Left lung (tissue), 4 donors: ENCODE measurements at regions not wholly inside any gene's neighbourhood (a gene's known extent, or its start where the extent isn't known, plus 50 kb on each side); places are given as distances from the start of the nearest gene placed in this dataset.

Experiments used
- ATAC-seq: fragments of 200-7000 bp; cut with Tn5 transposase; one replicate; pipeline ENCODE4 v1.9.1; 2020; ENCODE audit warnings: moderate library complexity
- DNase-seq, 4 donors: peaks; one replicate each; pipeline ENCODE4 v3.0.0-alpha.2; 2013 to 2020
- H3K27ac ChIP-seq, 2 donors: fragments of 200-600 bp; sonication (generic) in 1 of 2; one replicate each; pipeline versions ENCODE4 v1.5.0 to v1.8.0; 2020 to 2021
- H3K27me3 ChIP-seq, 2 donors: fragments of 200-600 bp; sonication (generic) in 1 of 2; one replicate each; pipeline versions ENCODE4 v1.5.0 to v1.8.0; 2020 to 2021
- H3K36me3 ChIP-seq, 2 donors: fragments of 200-600 bp; sonication (generic) in 1 of 2; one replicate each; pipeline versions ENCODE4 v1.5.0 to v1.8.0; 2020 to 2021
- H3K4me1 ChIP-seq, 2 donors: fragments of 200-600 bp; one replicate each; pipeline ENCODE4 v1.8.0; 2021
- H3K4me3 ChIP-seq, 2 donors: fragments of 200-600 bp; sonication (generic) in 1 of 2; one replicate each; pipeline versions ENCODE4 v1.5.0 to v1.8.0; 2020 to 2021; ENCODE audit warnings: mild to moderate bottlenecking in 1 of 2
- H3K9me3 ChIP-seq, 2 donors: fragments of 200-600 bp; sonication (generic) in 1 of 2; one replicate each; pipeline versions ENCODE4 v1.5.0 to v1.8.0; 2020 to 2021
- intact Hi-C, 2 donors: fragments of 100-400 bp; cut with DNase I; formaldehyde crosslinking; loops; one replicate each; pipeline versions ENCODE4 v1.11.2 to v1.14.2; 2022
- TF ChIP-seq, protein P1 (sequence below), 2 donors: fragments of 200-600 bp; sonication (generic) in 1 of 2; IDR thresholded peaks; one replicate each; pipeline versions ENCODE4 v1.5.0 to v1.8.0; 2021; ENCODE audit warnings: antibody characterized with exemption in 2 of 2
- donor health status: DM: no; HTN: yes; CAD: no.
- donor health status: DM: no; HTN: no; CAD: no.

- no peak for ATAC-seq
- Histone ChIP-seq H3K4me1 (no peaks in the 10 kb centered on the region), H3K27me3 (no peaks in the 10 kb centered on the region), H3K9me3 (no peaks in the 10 kb centered on the region), H3K36me3 (no peaks in the 10 kb centered on the region), H3K27ac (no peak overlapping the region), H3K4me3 (no peak overlapping the region)
- TF ChIP-seq, protein P1, sequence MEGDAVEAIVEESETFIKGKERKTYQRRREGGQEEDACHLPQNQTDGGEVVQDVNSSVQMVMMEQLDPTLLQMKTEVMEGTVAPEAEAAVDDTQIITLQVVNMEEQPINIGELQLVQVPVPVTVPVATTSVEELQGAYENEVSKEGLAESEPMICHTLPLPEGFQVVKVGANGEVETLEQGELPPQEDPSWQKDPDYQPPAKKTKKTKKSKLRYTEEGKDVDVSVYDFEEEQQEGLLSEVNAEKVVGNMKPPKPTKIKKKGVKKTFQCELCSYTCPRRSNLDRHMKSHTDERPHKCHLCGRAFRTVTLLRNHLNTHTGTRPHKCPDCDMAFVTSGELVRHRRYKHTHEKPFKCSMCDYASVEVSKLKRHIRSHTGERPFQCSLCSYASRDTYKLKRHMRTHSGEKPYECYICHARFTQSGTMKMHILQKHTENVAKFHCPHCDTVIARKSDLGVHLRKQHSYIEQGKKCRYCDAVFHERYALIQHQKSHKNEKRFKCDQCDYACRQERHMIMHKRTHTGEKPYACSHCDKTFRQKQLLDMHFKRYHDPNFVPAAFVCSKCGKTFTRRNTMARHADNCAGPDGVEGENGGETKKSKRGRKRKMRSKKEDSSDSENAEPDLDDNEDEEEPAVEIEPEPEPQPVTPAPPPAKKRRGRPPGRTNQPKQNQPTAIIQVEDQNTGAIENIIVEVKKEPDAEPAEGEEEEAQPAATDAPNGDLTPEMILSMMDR (IDR thresholded peaks at IDR 0.05): no peak
- intact Hi-C loops: no loop called here
- DNase-seq: no peak
Observed at GRCh38 chr5:13454050-13454449, 490.4 kb downstream of the DNAH5 start.

DNA sequence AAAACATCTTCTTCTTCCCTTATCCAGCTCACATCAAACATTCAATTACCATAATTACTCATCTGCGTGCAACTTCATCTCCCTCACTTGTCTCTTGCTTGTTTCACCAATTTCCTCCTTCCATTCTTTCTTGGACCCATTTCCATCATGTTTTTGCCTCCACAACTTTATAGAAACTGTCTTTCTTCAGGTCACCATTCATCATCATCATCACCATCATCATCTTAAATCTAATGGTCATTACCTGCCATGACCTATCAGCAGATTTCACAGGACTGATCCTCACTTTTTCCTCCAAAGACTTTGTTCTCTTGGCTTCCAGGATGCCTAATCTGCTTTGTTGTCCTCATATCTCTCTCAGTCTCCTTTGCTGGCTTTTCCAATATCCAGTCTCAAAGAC lies 495.6 kb downstream of the DNAH5 start:
- Histone ChIP-seq H3K4me1 (no peaks in the 10 kb centered on the region), H3K9me3 (no peaks in the 10 kb centered on the region), H3K36me3 (no peaks in the 10 kb centered on the region), H3K27me3 (no peaks in the 10 kb centered on the region), H3K27ac (no peak overlapping the region), H3K4me3 (no peak overlapping the region)
- intact Hi-C loops: no loop called here
- TF ChIP-seq, protein P1 (IDR thresholded peaks at IDR 0.05): no peak
- ATAC-seq (no peak), DNase-seq (no peak)

GRCh38 chr5:13439430-13439829 lies 505.1 kb downstream of the DNAH5 start:
- Histone ChIP-seq H3K36me3 (no peaks in the 10 kb centered on the region), H3K9me3 (no peaks in the 10 kb centered on the region), H3K27ac (no peak overlapping the region), H3K4me3 (no peak overlapping the region), H3K4me1 (no peaks in the 10 kb centered on the region), H3K27me3 (no peaks in the 10 kb centered on the region)
- DNase-seq: no peak
- intact Hi-C loops: no loop called here
- no peak for ATAC-seq
- TF ChIP-seq, protein P1 (IDR thresholded peaks at IDR 0.05): no peak

DNA sequence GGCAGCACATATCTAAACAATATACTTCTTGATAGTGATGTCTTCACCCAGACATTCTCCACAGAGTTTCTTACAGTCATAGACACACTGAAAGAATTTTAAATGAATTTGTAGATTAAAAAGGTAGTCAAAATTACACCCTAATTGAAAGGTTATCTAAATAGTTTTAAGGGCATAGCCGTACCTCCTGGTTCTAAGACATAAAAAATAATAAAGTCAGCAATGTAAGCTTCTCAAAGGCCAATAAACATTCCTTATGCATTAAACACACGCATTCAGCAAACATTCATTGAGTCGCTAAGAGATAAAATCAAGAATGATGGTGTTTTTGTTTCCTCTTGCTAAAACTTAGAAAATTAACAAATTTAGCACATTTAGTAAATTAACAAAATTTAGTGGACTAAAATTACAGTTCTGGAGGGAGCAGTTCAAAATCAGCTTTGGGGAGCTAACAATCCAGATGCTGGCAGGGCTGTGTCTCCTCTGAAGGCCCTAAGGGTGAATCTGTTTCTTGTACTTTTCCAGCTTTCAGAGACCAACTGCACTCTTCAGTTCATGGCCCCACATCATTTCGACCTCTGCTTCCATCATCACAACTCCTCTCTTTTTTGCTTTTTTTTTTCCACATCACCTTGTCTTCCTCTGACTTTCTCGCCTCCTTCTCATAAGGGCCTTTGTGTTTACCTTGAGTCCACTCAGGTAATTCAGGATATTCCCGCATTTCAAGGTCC lies 516.5 kb downstream of the DNAH5 start:
- Histone ChIP-seq H3K4me1 (no peaks in the 10 kb centered on the region), H3K36me3 (no peaks in the 10 kb centered on the region), H3K27ac (no peak overlapping the region), H3K4me3 (no peak overlapping the region), H3K27me3 (no peaks in the 10 kb centered on the region), H3K9me3 (peaks cover 0 to 5% of the 10 kb centered on the region in 2 donors)
- no peak for ATAC-seq
- DNase-seq: no peak
- intact Hi-C loops: no loop called here
- TF ChIP-seq, protein P1 (IDR thresholded peaks at IDR 0.05): no peak

- no peaks in the 10 kb centered on the region for H3K27me3 ChIP-seq
- no peak overlapping the region for H3K4me3 ChIP-seq
- TF ChIP-seq, protein P1 (IDR thresholded peaks at IDR 0.05): no peak
- DNase-seq (peak in 1 of 4 donors; percentile 3), ATAC-seq (no peak)
- peaks cover 0 to 12% of the 10 kb centered on the region in 2 donors for H3K9me3 ChIP-seq
- intact Hi-C loops: no loop called here
- H3K27ac ChIP-seq: no peak overlapping the region
- H3K4me1 ChIP-seq: no peaks in the 10 kb centered on the region
- no peaks in the 10 kb centered on the region for H3K36me3 ChIP-seq
Observed at GRCh38 chr5:13412040-13412595, 532.4 kb downstream of the DNAH5 start.
